Hepatic stellate cell (primary cell): ENCODE measurements at regions not wholly inside any gene's neighbourhood (a gene's known extent, or its start where the extent isn't known, plus 50 kb on each side); places are given as distances from the start of the nearest gene placed in this dataset.

Source experiments
- DNase-seq: peaks from one replicate; pipeline ENCODE4 v3.0.0; 2011; ENCODE audit warnings: low spot score

GRCh38 chr1:199109160-199109559 is 470.3 kb downstream of the PTPRC start:
- no peak for DNase-seq

- DNase-seq, result no peak
Observed at GRCh38 chr1:199112365-199112764, 473.5 kb downstream of the PTPRC start.

GRCh38 chr1:199113265-199113869 is 474.5 kb downstream of the PTPRC start:
- DNase-seq, result peak; percentile 14

GRCh38 chr1:199116488-199116887 is 477.6 kb downstream of the PTPRC start:
- no peak for DNase-seq

- DNase-seq, result no peak
Observed at GRCh38 chr1:199121047-199121446, 482.2 kb downstream of the PTPRC start.

GRCh38 chr1:199122085-199122484 is 483.2 kb downstream of the PTPRC start:
- DNase-seq, result no peak

GRCh38 chr1:199122532-199123311 is 483.9 kb downstream of the PTPRC start:
- no peak for DNase-seq

GRCh38 chr1:199123615-199124014 is 484.8 kb downstream of the PTPRC start:
- DNase-seq, result no peak

GRCh38 chr1:199124351-199124750 is 485.5 kb downstream of the PTPRC start:
- no peak for DNase-seq

- no peak for DNase-seq
Observed at GRCh38 chr1:199129247-199129646, 490.4 kb downstream of the PTPRC start.

GRCh38 chr1:199132006-199132405 is 493.2 kb downstream of the PTPRC start:
- no peak for DNase-seq

GRCh38 chr1:199135901-199136300 is 497.1 kb downstream of the PTPRC start:
- DNase-seq, result no peak

- DNase-seq, result no peak
Observed at GRCh38 chr1:199138061-199138460, 499.2 kb downstream of the PTPRC start.

GRCh38 chr1:199149591-199149990 is 510.8 kb downstream of the PTPRC start:
- no peak for DNase-seq

- no peak for DNase-seq
Observed at GRCh38 chr1:199150756-199151155, 511.9 kb downstream of the PTPRC start.

- DNase-seq, result no peak
Observed at GRCh38 chr1:199151634-199152425, 513.0 kb downstream of the PTPRC start.

- DNase-seq, result no peak
Observed at GRCh38 chr1:199152676-199153075, 513.8 kb downstream of the PTPRC start.

- no peak for DNase-seq
Observed at GRCh38 chr1:199155166-199156019, 516.6 kb downstream of the PTPRC start.

GRCh38 chr1:199157494-199157893 is 518.7 kb downstream of the PTPRC start:
- no peak for DNase-seq

GRCh38 chr1:199160521-199161318 is 521.9 kb downstream of the PTPRC start:
- DNase-seq, result no peak

GRCh38 chr1:199161319-199161680 is 522.5 kb downstream of the PTPRC start:
- no peak for DNase-seq
